Colonic mucosa (tissue), 4 donors: ENCODE measurements at regions not wholly inside any gene's neighbourhood (a gene's known extent, or its start where the extent isn't known, plus 50 kb on each side); places are given as distances from the start of the nearest gene placed in this dataset.

Experiments used
- DNase-seq: peaks from one replicate; pipeline ENCODE4 v3.0.0-alpha.2; 2020
- H3K27ac ChIP-seq: fragments of 200-600 bp; one replicate; pipeline ENCODE4 v1.8.0; 2021
- H3K27me3 ChIP-seq: fragments of 200-600 bp; one replicate; pipeline ENCODE4 v1.8.0; 2021
- H3K36me3 ChIP-seq: fragments of 200-600 bp; one replicate; pipeline ENCODE4 v1.8.0; 2021
- H3K4me1 ChIP-seq: fragments of 200-600 bp; one replicate; pipeline ENCODE4 v1.8.0; 2021; ENCODE audit warnings: mild to moderate bottlenecking
- H3K4me3 ChIP-seq: fragments of 200-600 bp; one replicate; pipeline ENCODE4 v1.8.0; 2021
- H3K9ac ChIP-seq, 2 donors: one replicate each; pipeline ENCODE4 v1.7.0; 2013; ENCODE audit warnings: control low read depth in 2 of 2, low read depth in 2 of 2, low read length in 2 of 2
- H3K9me3 ChIP-seq: fragments of 200-600 bp; one replicate; pipeline ENCODE4 v1.8.0; 2021
- CTCF ChIP-seq: fragments of 200-600 bp; IDR thresholded peaks from one replicate; pipeline ENCODE4 v1.8.0; 2022; ENCODE audit warnings: antibody characterized with exemption, mild to moderate bottlenecking
- intact Hi-C: fragments of 100-400 bp; cut with DNase I; formaldehyde crosslinking; loops from one replicate; pipeline ENCODE4 v1.14.1; 2022
- donor health status: healthy.
- donor health status: DM: no; HTN: no; CAD: no.
- donor health status: DM: no; HTN: no; CAD: no.

GRCh38 chr2:125172181-125172580, 1147.1 kb downstream of the CNTNAP5 start:
- DNase-seq: no peak
- Histone ChIP-seq H3K27ac (no peak overlapping the region), H3K36me3 (no peaks in the 10 kb centered on the region), H3K27me3 (no peaks in the 10 kb centered on the region), H3K4me1 (no peaks in the 10 kb centered on the region), H3K4me3 (no peak overlapping the region), H3K9me3 (no peaks in the 10 kb centered on the region), H3K9ac (no peak overlapping the region)
- TF ChIP-seq CTCF: no peak
- intact Hi-C loops: no loop called here

GRCh38 chr2:125175415-125175814, 1150.3 kb downstream of the CNTNAP5 start:
- Histone ChIP-seq H3K4me1 (no peaks in the 10 kb centered on the region), H3K36me3 (no peaks in the 10 kb centered on the region), H3K27me3 (no peaks in the 10 kb centered on the region), H3K27ac (no peak overlapping the region), H3K9me3 (no peaks in the 10 kb centered on the region), H3K9ac (no peak overlapping the region), H3K4me3 (no peak overlapping the region)
- intact Hi-C loops: no loop called here
- no peak for DNase-seq
- no peak for TF ChIP-seq CTCF

GRCh38 chr2:125185691-125186270, 1160.7 kb downstream of the CNTNAP5 start:
- no peak overlapping the region for H3K9ac ChIP-seq
- intact Hi-C loops: no loop called here
- no peak for DNase-seq
- H3K36me3 ChIP-seq: no peaks in the 10 kb centered on the region
- no peaks in the 10 kb centered on the region for H3K9me3 ChIP-seq
- H3K4me1 ChIP-seq: no peaks in the 10 kb centered on the region
- H3K4me3 ChIP-seq: no peak overlapping the region
- H3K27me3 ChIP-seq: no peaks in the 10 kb centered on the region
- no peak for TF ChIP-seq CTCF
- H3K27ac ChIP-seq: no peak overlapping the region

- H3K27me3 ChIP-seq: no peaks in the 10 kb centered on the region
- no peaks in the 10 kb centered on the region for H3K9me3 ChIP-seq
- H3K9ac ChIP-seq: no peak overlapping the region
- no peak overlapping the region for H3K4me3 ChIP-seq
- intact Hi-C loops: no loop called here
- no peaks in the 10 kb centered on the region for H3K36me3 ChIP-seq
- H3K27ac ChIP-seq: no peak overlapping the region
- no peaks in the 10 kb centered on the region for H3K4me1 ChIP-seq
- DNase-seq: no peak
- no peak for TF ChIP-seq CTCF
Measured at GRCh38 chr2:125207431-125207830, 1182.3 kb downstream of the CNTNAP5 start.

- H3K9ac ChIP-seq: no peak overlapping the region
- no peak overlapping the region for H3K27ac ChIP-seq
- DNase-seq: no peak
- no peak overlapping the region for H3K4me3 ChIP-seq
- no peaks in the 10 kb centered on the region for H3K36me3 ChIP-seq
- H3K27me3 ChIP-seq: no peaks in the 10 kb centered on the region
- H3K9me3 ChIP-seq: no peaks in the 10 kb centered on the region
- H3K4me1 ChIP-seq: no peaks in the 10 kb centered on the region
- intact Hi-C loops: no loop called here
- no peak for TF ChIP-seq CTCF
Measured at GRCh38 chr2:125216321-125216720, 1191.2 kb downstream of the CNTNAP5 start.
